Stomach (tissue), 4 donors: ENCODE measurements at regions not wholly inside any gene's neighbourhood (a gene's known extent, or its start where the extent isn't known, plus 50 kb on each side); places are given as distances from the start of the nearest gene placed in this dataset.

Experiments used
- CTCF ChIP-seq, 7 experiments: fragments of 450-650 bp in 4 of 7; fragments of 200-600 bp in 3 of 7; sonication (generic) in 3 of 7; IDR thresholded peaks; one replicate each; pipeline ENCODE4 v1.5.1; 2016 to 2019; ENCODE audit warnings: antibody characterized with exemption in 7 of 7, control low read depth in 2 of 7, mild to moderate bottlenecking in 1 of 7
- EP300 ChIP-seq: sonication (generic); formaldehyde crosslinking; IDR thresholded peaks from one replicate; pipeline ENCODE4 v1.6.1; 2017; ENCODE audit warnings: antibody characterized with exemption
- POLR2A ChIP-seq, 4 donors: fragments of 450-650 bp; IDR thresholded peaks; one replicate each; pipeline ENCODE4 v1.6.1; 2016; ENCODE audit warnings: antibody characterized with exemption in 4 of 4, control low read depth in 2 of 4, mild to moderate bottlenecking in 1 of 4, moderate library complexity in 1 of 4
- POLR2AphosphoS5 ChIP-seq, 3 donors: sonication (generic); formaldehyde crosslinking; IDR thresholded peaks; one replicate each; pipeline ENCODE4 v1.6.1; 2016; ENCODE audit warnings: antibody characterized with exemption in 3 of 3

GRCh38 chr12:115543269-115543668, 734.2 kb downstream of the MED13L start:
- no peak for TF ChIP-seq POLR2A (IDR thresholded peaks at IDR 0.05)
- no peak for TF ChIP-seq CTCF (IDR thresholded peaks at IDR 0.05)
- no peak for TF ChIP-seq EP300
- TF ChIP-seq POLR2AphosphoS5 (IDR thresholded peaks at IDR 0.05), result no peak
